Erythroblast (primary cell): ENCODE measurements at regions not wholly inside any gene's neighbourhood (a gene's known extent, or its start where the extent isn't known, plus 50 kb on each side); places are given as distances from the start of the nearest gene placed in this dataset.

Experiments
- GATA1 ChIP-seq: IDR thresholded peaks from 2 replicates; pipeline ENCODE4 v1.6.1; 2011; ENCODE audit warnings: low read depth, mild to moderate bottlenecking, control low read depth, low read length, moderate library complexity
- POLR2A ChIP-seq: IDR thresholded peaks from 2 replicates; pipeline ENCODE4 v1.6.1; 2011; ENCODE audit warnings: mild to moderate bottlenecking, low read length

DNA sequence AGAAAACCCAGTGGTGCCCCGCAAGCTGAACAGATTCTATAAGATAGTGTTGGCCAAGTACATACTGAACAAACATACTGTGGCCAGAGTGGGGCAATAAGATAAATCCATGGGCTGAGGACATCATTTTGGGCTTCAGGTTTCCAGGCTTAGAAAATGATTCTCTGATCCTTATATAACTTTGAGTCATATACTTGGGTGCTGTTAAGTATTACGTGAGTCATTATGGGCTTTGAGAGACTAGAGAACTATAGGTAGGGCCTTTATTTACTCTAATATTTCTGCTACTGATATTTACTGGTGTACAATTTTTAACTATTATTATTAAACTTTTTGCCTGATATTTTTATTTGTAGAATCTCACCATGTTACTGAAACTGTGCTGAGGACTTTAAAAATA, 586.1 kb downstream of the CENPC start:
- TF ChIP-seq POLR2A (no peak), GATA1 (no peak)
